ENCODE measurements at regions not wholly inside any gene's neighbourhood (a gene's known extent, or its start where the extent isn't known, plus 50 kb on each side); places are given as distances from the start of the nearest gene placed in this dataset.

DNA sequence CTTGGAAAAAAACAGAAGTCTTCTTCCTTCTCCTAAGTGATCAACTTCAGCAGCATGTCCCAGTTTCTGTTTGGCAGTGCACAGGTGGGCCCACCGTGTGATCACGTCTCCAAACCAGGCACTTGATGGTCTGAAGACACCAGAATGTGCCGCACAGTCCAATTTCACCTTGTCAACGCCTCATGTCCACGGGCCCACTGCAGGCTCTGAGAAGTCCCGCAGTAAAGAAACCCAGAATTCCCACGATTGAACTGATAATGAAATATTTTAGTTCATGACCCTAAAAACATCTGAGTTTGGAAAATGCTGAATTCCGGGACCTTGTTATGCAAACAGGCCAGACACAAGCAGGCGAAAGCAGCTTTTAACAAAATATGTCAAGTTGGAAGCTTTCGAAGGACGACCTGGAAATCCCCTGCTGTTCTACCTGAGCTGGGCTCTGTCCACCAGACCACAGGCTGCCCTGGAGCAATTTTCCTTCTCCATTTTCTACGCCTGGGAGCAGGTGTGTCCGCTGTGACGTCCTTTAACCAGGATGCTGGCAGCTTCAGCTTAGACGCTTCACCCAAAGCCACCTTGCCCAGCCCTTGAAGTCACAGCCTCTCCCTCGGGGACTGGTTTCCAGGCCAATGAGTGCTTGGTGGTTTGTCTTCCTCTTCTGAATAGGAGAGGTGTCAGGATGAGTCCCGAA lies 167.8 kb upstream of the IQSEC1 start:
- TF ChIP-seq EZH2phosphoT487 (IDR thresholded peaks at IDR 0.05; ENCODE audit: borderline replicate concordance, low read length) = no peak
- TF ChIP-seq, protein P1, sequence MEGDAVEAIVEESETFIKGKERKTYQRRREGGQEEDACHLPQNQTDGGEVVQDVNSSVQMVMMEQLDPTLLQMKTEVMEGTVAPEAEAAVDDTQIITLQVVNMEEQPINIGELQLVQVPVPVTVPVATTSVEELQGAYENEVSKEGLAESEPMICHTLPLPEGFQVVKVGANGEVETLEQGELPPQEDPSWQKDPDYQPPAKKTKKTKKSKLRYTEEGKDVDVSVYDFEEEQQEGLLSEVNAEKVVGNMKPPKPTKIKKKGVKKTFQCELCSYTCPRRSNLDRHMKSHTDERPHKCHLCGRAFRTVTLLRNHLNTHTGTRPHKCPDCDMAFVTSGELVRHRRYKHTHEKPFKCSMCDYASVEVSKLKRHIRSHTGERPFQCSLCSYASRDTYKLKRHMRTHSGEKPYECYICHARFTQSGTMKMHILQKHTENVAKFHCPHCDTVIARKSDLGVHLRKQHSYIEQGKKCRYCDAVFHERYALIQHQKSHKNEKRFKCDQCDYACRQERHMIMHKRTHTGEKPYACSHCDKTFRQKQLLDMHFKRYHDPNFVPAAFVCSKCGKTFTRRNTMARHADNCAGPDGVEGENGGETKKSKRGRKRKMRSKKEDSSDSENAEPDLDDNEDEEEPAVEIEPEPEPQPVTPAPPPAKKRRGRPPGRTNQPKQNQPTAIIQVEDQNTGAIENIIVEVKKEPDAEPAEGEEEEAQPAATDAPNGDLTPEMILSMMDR (IDR thresholded peaks at IDR 0.05; ENCODE audit: low read depth, low read length, poor library complexity, severe bottlenecking) = no peak
